ENCODE measurements at regions not wholly inside any gene's neighbourhood (a gene's known extent, or its start where the extent isn't known, plus 50 kb on each side); places are given as distances from the start of the nearest gene placed in this dataset.

- H3K36me3 ChIP-seq (ENCODE audit: control insufficient read depth, insufficient read depth, low read length): no peaks in the 10 kb centered on the region
- peak overlapping the region; percentile 35 for H3K4me3 ChIP-seq (ENCODE audit: low read depth, low read length)
- H2AFZ ChIP-seq: peak overlapping the region; percentile 58
- no peaks in the 10 kb centered on the region for H3K27me3 ChIP-seq (ENCODE audit: control insufficient read depth, insufficient read depth, low read length)
- H3K9ac ChIP-seq: no peak overlapping the region
- H3K4me1 ChIP-seq: no peaks in the 10 kb centered on the region
- peak overlapping the region; percentile 85 for H3K4me2 ChIP-seq (ENCODE audit: low read length)
- no peaks in the 10 kb centered on the region for H3K9me3 ChIP-seq (ENCODE audit: control insufficient read depth, low read length)
- TF ChIP-seq, protein P1, sequence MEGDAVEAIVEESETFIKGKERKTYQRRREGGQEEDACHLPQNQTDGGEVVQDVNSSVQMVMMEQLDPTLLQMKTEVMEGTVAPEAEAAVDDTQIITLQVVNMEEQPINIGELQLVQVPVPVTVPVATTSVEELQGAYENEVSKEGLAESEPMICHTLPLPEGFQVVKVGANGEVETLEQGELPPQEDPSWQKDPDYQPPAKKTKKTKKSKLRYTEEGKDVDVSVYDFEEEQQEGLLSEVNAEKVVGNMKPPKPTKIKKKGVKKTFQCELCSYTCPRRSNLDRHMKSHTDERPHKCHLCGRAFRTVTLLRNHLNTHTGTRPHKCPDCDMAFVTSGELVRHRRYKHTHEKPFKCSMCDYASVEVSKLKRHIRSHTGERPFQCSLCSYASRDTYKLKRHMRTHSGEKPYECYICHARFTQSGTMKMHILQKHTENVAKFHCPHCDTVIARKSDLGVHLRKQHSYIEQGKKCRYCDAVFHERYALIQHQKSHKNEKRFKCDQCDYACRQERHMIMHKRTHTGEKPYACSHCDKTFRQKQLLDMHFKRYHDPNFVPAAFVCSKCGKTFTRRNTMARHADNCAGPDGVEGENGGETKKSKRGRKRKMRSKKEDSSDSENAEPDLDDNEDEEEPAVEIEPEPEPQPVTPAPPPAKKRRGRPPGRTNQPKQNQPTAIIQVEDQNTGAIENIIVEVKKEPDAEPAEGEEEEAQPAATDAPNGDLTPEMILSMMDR (IDR thresholded peaks at IDR 0.05): no peak
- H3K27ac ChIP-seq: no peak overlapping the region
- H3K79me2 ChIP-seq: no peaks in the 10 kb centered on the region
Observed at GRCh38 chr9:110047955-110048402, 160.0 kb downstream of the C9orf152 start.

DNA sequence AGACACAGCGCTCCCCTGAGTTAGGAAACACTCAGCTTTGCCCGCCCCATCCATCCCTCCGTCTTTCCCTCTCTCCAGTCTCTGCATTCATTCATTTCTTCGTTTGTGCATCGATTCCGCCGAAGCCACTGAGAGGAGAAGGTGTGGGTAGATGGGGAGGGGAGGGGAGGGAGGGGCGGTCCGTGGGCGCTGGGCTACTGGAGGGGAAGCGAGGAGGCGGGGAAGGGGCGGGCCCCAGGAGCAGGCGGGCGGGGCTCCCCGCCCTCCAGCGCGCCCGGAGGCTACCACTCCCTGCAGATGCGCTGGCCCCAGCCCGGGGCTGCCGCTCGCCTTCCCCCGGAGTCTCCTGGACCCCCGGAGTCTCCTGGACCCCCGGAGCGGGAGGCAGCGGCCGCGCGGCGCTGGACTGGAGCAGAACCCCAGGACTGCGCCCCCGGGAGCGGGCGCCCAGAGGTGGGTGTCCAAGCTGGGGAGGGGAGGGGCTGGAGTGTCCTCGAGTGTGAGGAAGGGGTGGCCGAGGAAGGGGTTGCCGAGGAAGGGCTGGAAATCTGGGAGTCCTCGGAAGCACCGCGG is 159.5 kb downstream of the C9orf152 start:
- H2AFZ ChIP-seq: peak overlapping the region; percentile 58
- H3K27me3 ChIP-seq (ENCODE audit: control insufficient read depth, insufficient read depth, low read length): no peaks in the 10 kb centered on the region
- H3K4me3 ChIP-seq (ENCODE audit: low read depth, low read length): peak overlapping the region; percentile 53
- H3K27ac ChIP-seq: peak overlapping the region; percentile 57
- no peaks in the 10 kb centered on the region for H3K4me1 ChIP-seq
- no peaks in the 10 kb centered on the region for H3K79me2 ChIP-seq
- H3K4me2 ChIP-seq (ENCODE audit: low read length): peak overlapping the region; percentile 85
- H3K9me3 ChIP-seq (ENCODE audit: control insufficient read depth, low read length): no peaks in the 10 kb centered on the region
- H3K36me3 ChIP-seq (ENCODE audit: control insufficient read depth, insufficient read depth, low read length): no peaks in the 10 kb centered on the region
- TF ChIP-seq, protein P1 (IDR thresholded peaks at IDR 0.05): no peak
- H3K9ac ChIP-seq: no peak overlapping the region

- H3K36me3 ChIP-seq (ENCODE audit: control insufficient read depth, insufficient read depth, low read length): no peaks in the 10 kb centered on the region
- peak overlapping the region; percentile 53 for H3K4me3 ChIP-seq (ENCODE audit: low read depth, low read length)
- no peaks in the 10 kb centered on the region for H3K79me2 ChIP-seq
- H3K9me3 ChIP-seq (ENCODE audit: control insufficient read depth, low read length): no peaks in the 10 kb centered on the region
- H2AFZ ChIP-seq: peak overlapping the region; percentile 62
- peak overlapping the region; percentile 57 for H3K27ac ChIP-seq
- H3K4me2 ChIP-seq (ENCODE audit: low read length): peak overlapping the region; percentile 85
- no peaks in the 10 kb centered on the region for H3K27me3 ChIP-seq (ENCODE audit: control insufficient read depth, insufficient read depth, low read length)
- H3K4me1 ChIP-seq: no peaks in the 10 kb centered on the region
- H3K9ac ChIP-seq: no peak overlapping the region
- TF ChIP-seq, protein P1 (IDR thresholded peaks at IDR 0.05): no peak
Observed at GRCh38 chr9:110048976-110049698, 158.8 kb downstream of the C9orf152 start.

DNA sequence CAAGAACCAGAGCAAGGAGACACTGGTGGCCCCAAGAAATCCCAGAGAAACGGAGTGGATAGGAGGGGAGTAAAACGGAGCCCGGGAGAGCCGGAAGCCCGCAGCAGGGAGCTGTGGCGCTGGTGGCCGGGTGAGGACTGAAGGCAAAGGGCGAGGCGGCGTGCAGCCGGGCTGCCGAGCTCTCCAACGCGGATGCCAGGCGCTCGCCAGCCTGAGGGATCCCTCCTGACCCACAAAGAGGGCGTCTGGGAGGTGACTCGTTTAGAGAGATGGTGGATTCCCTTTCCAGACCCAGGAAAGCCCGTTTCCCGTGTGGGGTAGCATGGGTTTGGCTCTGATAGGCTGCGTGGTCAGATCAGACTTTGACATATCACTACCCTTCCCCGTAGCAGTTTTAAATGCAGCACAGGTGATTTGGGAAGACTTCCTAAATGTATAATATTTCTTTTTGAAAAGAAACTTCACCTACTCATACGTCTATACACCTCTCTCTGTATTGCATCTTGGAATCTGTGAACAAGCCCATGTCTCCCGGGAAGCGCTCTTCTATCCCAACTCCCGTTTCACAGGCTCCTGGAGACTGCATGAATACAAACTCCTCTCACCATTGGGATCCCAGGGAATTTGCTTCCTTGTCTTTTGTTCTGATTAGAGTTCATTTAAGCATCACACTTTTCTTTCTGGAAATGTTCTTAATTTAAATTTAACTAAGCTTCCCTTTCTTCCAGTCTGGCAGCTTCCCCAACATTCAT is 158.1 kb downstream of the C9orf152 start:
- H3K36me3 ChIP-seq (ENCODE audit: control insufficient read depth, insufficient read depth, low read length): no peaks in the 10 kb centered on the region
- peak overlapping the region; percentile 53 for H3K4me3 ChIP-seq (ENCODE audit: low read depth, low read length)
- H3K79me2 ChIP-seq: no peaks in the 10 kb centered on the region
- H3K9me3 ChIP-seq (ENCODE audit: control insufficient read depth, low read length): no peaks in the 10 kb centered on the region
- peak overlapping the region; percentile 62 for H2AFZ ChIP-seq
- no peak overlapping the region for H3K9ac ChIP-seq
- peak overlapping the region; percentile 57 for H3K27ac ChIP-seq
- H3K27me3 ChIP-seq (ENCODE audit: control insufficient read depth, insufficient read depth, low read length): no peaks in the 10 kb centered on the region
- no peaks in the 10 kb centered on the region for H3K4me1 ChIP-seq
- H3K4me2 ChIP-seq (ENCODE audit: low read length): peak overlapping the region; percentile 85
- TF ChIP-seq, protein P1 (IDR thresholded peaks at IDR 0.05): no peak

All from parathyroid adenoma (tissue), 2 donors.